ENCODE measurements at regions not wholly inside any gene's neighbourhood (a gene's known extent, or its start where the extent isn't known, plus 50 kb on each side); places are given as distances from the start of the nearest gene placed in this dataset.
"Not testable (repeated sequence)": the region's sequence is repeated elsewhere in the genome, so short reads cannot be mapped to it uniquely, and the experiment has no call there.

DNA sequence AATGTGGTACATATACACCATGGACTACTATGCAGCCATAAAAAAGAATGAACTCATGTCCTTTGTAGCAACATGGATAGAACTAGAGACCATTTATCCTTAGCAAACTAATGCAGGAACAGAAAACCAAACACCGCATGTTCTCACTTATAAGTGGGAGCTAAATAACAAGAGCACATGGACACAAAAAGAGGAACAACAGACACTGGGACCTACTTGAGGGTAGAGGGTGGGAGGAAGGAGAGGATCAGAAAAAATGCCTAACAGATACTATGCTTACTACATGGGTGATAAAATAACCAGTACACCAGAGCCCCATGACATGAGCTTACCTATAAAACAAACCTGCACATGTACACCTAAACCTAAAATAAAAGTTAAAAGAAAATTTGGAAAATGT, 82.0 kb upstream of the ADRB2 start:
- not testable (repeated sequence) for H3K4me3 ChIP-seq (ENCODE audit: low read depth in 1 of 3, low read length in 3 of 3); DNase-seq (ENCODE audit: low spot score); H3K27ac ChIP-seq (ENCODE audit: low read depth in 1 of 2, low read length in 2 of 2); H3K36me3 ChIP-seq (ENCODE audit: control insufficient read depth in 4 of 4, insufficient read depth in 3 of 4, low read depth in 1 of 4, low read length in 3 of 4); H3K9ac ChIP-seq (ENCODE audit: low read depth in 1 of 2, low read length in 2 of 2); H3K27me3 ChIP-seq (ENCODE audit: control insufficient read depth in 4 of 4, insufficient read depth in 4 of 4, low read length in 3 of 4); H3K9me3 ChIP-seq (ENCODE audit: control insufficient read depth in 4 of 4, low read length in 3 of 4)
- H3K4me1 ChIP-seq (ENCODE audit: control insufficient read depth in 4 of 4, insufficient read depth in 4 of 4, low read length in 3 of 4), result peaks cover 1 to 25% (median 24%) of the 10 kb centered on the region in 4 donors
- WGBS, result 93% methylated on average over 1 of the region's 1 CpG

GRCh38 chr5:148746826-148747535, 79.4 kb upstream of the ADRB2 start:
- no peaks in the 10 kb centered on the region for H3K9me3 ChIP-seq (ENCODE audit: control insufficient read depth in 4 of 4, low read length in 3 of 4)
- H3K27ac ChIP-seq (ENCODE audit: low read depth in 1 of 2, low read length in 2 of 2), result no peak overlapping the region
- TF ChIP-seq CTCF (IDR thresholded peaks at IDR 0.05; ENCODE audit: low read depth, low read length, missing input control), result no peak
- TF ChIP-seq, protein P1, sequence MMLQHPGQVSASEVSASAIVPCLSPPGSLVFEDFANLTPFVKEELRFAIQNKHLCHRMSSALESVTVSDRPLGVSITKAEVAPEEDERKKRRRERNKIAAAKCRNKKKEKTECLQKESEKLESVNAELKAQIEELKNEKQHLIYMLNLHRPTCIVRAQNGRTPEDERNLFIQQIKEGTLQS (IDR thresholded peaks at IDR 0.05), result no peak
- TF ChIP-seq RXRA (IDR thresholded peaks at IDR 0.05), result no peak
- no peak for TF ChIP-seq FOXA2 (IDR thresholded peaks at IDR 0.05)
- no peak for TF ChIP-seq SP1 (IDR thresholded peaks at IDR 0.05)
- TF ChIP-seq FOXA1 (IDR thresholded peaks at IDR 0.05), result no peak
- no peak for TF ChIP-seq RAD21 (IDR thresholded peaks at IDR 0.05)
- no peak for TF ChIP-seq GABPA (IDR thresholded peaks at IDR 0.05 in 1 of 2, conservative IDR thresholded peaks at IDR 0.05 in 1 of 2)
- no peak for TF ChIP-seq NR2F2 (IDR thresholded peaks at IDR 0.05)
- TF ChIP-seq HNF4G (IDR thresholded peaks at IDR 0.05), result no peak
- TF ChIP-seq, protein P2, sequence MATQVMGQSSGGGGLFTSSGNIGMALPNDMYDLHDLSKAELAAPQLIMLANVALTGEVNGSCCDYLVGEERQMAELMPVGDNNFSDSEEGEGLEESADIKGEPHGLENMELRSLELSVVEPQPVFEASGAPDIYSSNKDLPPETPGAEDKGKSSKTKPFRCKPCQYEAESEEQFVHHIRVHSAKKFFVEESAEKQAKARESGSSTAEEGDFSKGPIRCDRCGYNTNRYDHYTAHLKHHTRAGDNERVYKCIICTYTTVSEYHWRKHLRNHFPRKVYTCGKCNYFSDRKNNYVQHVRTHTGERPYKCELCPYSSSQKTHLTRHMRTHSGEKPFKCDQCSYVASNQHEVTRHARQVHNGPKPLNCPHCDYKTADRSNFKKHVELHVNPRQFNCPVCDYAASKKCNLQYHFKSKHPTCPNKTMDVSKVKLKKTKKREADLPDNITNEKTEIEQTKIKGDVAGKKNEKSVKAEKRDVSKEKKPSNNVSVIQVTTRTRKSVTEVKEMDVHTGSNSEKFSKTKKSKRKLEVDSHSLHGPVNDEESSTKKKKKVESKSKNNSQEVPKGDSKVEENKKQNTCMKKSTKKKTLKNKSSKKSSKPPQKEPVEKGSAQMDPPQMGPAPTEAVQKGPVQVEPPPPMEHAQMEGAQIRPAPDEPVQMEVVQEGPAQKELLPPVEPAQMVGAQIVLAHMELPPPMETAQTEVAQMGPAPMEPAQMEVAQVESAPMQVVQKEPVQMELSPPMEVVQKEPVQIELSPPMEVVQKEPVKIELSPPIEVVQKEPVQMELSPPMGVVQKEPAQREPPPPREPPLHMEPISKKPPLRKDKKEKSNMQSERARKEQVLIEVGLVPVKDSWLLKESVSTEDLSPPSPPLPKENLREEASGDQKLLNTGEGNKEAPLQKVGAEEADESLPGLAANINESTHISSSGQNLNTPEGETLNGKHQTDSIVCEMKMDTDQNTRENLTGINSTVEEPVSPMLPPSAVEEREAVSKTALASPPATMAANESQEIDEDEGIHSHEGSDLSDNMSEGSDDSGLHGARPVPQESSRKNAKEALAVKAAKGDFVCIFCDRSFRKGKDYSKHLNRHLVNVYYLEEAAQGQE (IDR thresholded peaks at IDR 0.05), result no peak
- no peak for TF ChIP-seq JUND (IDR thresholded peaks at IDR 0.05)
- TF ChIP-seq, protein P3, sequence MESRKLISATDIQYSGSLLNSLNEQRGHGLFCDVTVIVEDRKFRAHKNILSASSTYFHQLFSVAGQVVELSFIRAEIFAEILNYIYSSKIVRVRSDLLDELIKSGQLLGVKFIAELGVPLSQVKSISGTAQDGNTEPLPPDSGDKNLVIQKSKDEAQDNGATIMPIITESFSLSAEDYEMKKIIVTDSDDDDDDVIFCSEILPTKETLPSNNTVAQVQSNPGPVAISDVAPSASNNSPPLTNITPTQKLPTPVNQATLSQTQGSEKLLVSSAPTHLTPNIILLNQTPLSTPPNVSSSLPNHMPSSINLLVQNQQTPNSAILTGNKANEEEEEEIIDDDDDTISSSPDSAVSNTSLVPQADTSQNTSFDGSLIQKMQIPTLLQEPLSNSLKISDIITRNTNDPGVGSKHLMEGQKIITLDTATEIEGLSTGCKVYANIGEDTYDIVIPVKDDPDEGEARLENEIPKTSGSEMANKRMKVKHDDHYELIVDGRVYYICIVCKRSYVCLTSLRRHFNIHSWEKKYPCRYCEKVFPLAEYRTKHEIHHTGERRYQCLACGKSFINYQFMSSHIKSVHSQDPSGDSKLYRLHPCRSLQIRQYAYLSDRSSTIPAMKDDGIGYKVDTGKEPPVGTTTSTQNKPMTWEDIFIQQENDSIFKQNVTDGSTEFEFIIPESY (IDR thresholded peaks at IDR 0.05), result no peak
- TF ChIP-seq TAF1 (conservative IDR thresholded peaks at IDR 0.05), result no peak
- no peak for TF ChIP-seq EGR1 (IDR thresholded peaks at IDR 0.05; ENCODE audit: low read depth in 2 of 2)
- H3K4me3 ChIP-seq (ENCODE audit: low read depth in 1 of 3, low read length in 3 of 3), result no peak overlapping the region
- peaks cover 0 to 3% (median under 1%) of the 10 kb centered on the region in 4 donors for H3K4me1 ChIP-seq (ENCODE audit: control insufficient read depth in 4 of 4, insufficient read depth in 4 of 4, low read length in 3 of 4)
- H3K36me3 ChIP-seq (ENCODE audit: control insufficient read depth in 4 of 4, insufficient read depth in 3 of 4, low read depth in 1 of 4, low read length in 3 of 4), result no peaks in the 10 kb centered on the region
- H3K27me3 ChIP-seq (ENCODE audit: control insufficient read depth in 4 of 4, insufficient read depth in 4 of 4, low read length in 3 of 4), result no peaks in the 10 kb centered on the region
- DNase-seq (ENCODE audit: low spot score), result no peak
- 59% methylated on average over 2 of the region's 2 CpGs for WGBS
- H3K9ac ChIP-seq (ENCODE audit: low read depth in 1 of 2, low read length in 2 of 2), result no peak overlapping the region

Measured in liver (tissue), 8 donors.